Neural cell (in vitro differentiated cells): ENCODE measurements at regions not wholly inside any gene's neighbourhood (a gene's known extent, or its start where the extent isn't known, plus 50 kb on each side); places are given as distances from the start of the nearest gene placed in this dataset.

Experiments
- H2AFZ ChIP-seq: fragments of 200-600, 300-800 bp; sonication (generic), shearing (Covaris generic); 2 replicates; pipeline ENCODE4 v1.6.0; 2014; ENCODE audit warnings: low read depth, mild to moderate bottlenecking, antibody characterized with exemption, low read length, moderate library complexity
- H3F3A ChIP-seq: fragments of 200-600 bp; shearing (Covaris generic); 2 replicates; pipeline ENCODE4 v1.6.1; 2016; ENCODE audit warnings: mild to moderate bottlenecking, moderate library complexity, mixed read lengths, antibody characterized with exemption, low read length; ENCODE audit not compliant: insufficient read depth, poor library complexity, severe bottlenecking
- H3K27ac ChIP-seq: fragments of 200-600, 300-800 bp; sonication (generic), shearing (Covaris generic); 2 replicates; pipeline ENCODE4 v1.5.1; 2014; ENCODE audit warnings: mild to moderate bottlenecking, low read length, moderate library complexity
- H3K27me3 ChIP-seq: fragments of 300-800, 200-600 bp; sonication (generic), shearing (Covaris generic); 2 replicates; pipeline ENCODE4 v1.6.0; 2014; ENCODE audit warnings: mild to moderate bottlenecking, low read depth, low read length, moderate library complexity; ENCODE audit not compliant: insufficient read depth
- H3K36me3 ChIP-seq: fragments of 300-800, 200-600 bp; sonication (generic), shearing (Covaris generic); 2 replicates; pipeline ENCODE4 v1.5.1; 2014; ENCODE audit warnings: mild to moderate bottlenecking, antibody characterized with exemption, low read length, moderate library complexity; ENCODE audit not compliant: insufficient read depth
- H3K4me2 ChIP-seq: fragments of 300-800, 200-600 bp; sonication (generic), shearing (Covaris generic); 2 replicates; pipeline ENCODE4 v1.6.0; 2014; ENCODE audit warnings: mild to moderate bottlenecking, low read length
- H3K4me3 ChIP-seq: fragments of 300-800, 200-600 bp; sonication (generic), shearing (Covaris generic); 2 replicates; pipeline ENCODE4 v1.5.1; 2014; ENCODE audit warnings: mild to moderate bottlenecking, low read length, moderate library complexity
- H3K79me2 ChIP-seq: fragments of 200-600 bp; shearing (Covaris generic); replicated peaks from 2 replicates; pipeline ENCODE4 v1.6.0; 2014; ENCODE audit warnings: mild to moderate bottlenecking, low read length, moderate library complexity; ENCODE audit not compliant: insufficient read depth
- H3K9ac ChIP-seq: fragments of 300-800, 200-600 bp; sonication (generic), shearing (Covaris generic); 2 replicates; pipeline ENCODE4 v1.6.1; 2016; ENCODE audit warnings: mild to moderate bottlenecking, low read length, mixed read lengths
- H3K9me2 ChIP-seq: fragments of 200-600 bp; shearing (Covaris generic); 2 replicates; pipeline ENCODE4 v1.6.1; 2016; ENCODE audit warnings: mild to moderate bottlenecking, low read length, mixed read lengths; ENCODE audit not compliant: insufficient read depth
- H3K9me3 ChIP-seq: fragments of 200-600, 300-800 bp; sonication (generic), shearing (Covaris generic); 2 replicates; pipeline ENCODE4 v1.6.1; 2016; ENCODE audit warnings: mild to moderate bottlenecking, mixed run types, low read length, moderate library complexity, mixed read lengths
- H4K20me1 ChIP-seq: fragments of 200-600 bp; shearing (Covaris generic); 2 replicates; pipeline ENCODE4 v1.6.1; 2016; ENCODE audit warnings: mild to moderate bottlenecking, mixed run types; ENCODE audit not compliant: insufficient read depth
- EP300 ChIP-seq: fragments of 450-650 bp; conservative IDR thresholded peaks from 2 replicates; pipeline ENCODE4 v1.6.1; 2014; ENCODE audit warnings: antibody characterized with exemption, mild to moderate bottlenecking, moderate library complexity; ENCODE audit not compliant: poor library complexity, severe bottlenecking
- EZH2 ChIP-seq: fragments of 200-600, 300-800 bp; shearing (Covaris generic), sonication (generic); IDR thresholded peaks from 2 replicates; pipeline ENCODE4 v1.6.1; 2014; ENCODE audit warnings: antibody characterized with exemption, low read length, borderline replicate concordance, mild to moderate bottlenecking; ENCODE audit not compliant: insufficient read depth, poor library complexity, severe bottlenecking
- MXI1 ChIP-seq: fragments of 450-650 bp; conservative IDR thresholded peaks from 2 replicates; pipeline ENCODE4 v1.6.1; 2014; ENCODE audit warnings: antibody characterized with exemption, mild to moderate bottlenecking; ENCODE audit not compliant: poor library complexity, severe bottlenecking
- POLR2AphosphoS5 ChIP-seq: IDR thresholded peaks from 2 replicates; pipeline ENCODE4 v1.6.1; 2012
- RAD21 ChIP-seq: fragments of 450-650 bp; conservative IDR thresholded peaks from 2 replicates; pipeline ENCODE4 v1.6.1; 2014; ENCODE audit warnings: antibody characterized with exemption, mild to moderate bottlenecking, moderate library complexity
- REST ChIP-seq: IDR thresholded peaks from 2 replicates; pipeline ENCODE4 v1.6.1; 2012; ENCODE audit warnings: borderline replicate concordance
- SMC3 ChIP-seq: fragments of 450-650 bp; conservative IDR thresholded peaks from 2 replicates; pipeline ENCODE4 v1.6.1; 2014; ENCODE audit warnings: antibody characterized with exemption, mild to moderate bottlenecking, moderate library complexity; ENCODE audit not compliant: poor library complexity
- TAF1 ChIP-seq: IDR thresholded peaks from 2 replicates; pipeline ENCODE4 v1.6.1; 2012; ENCODE audit warnings: low read depth
- TF ChIP-seq, protein P1 (sequence below): fragments of 450-650 bp; IDR thresholded peaks from 2 replicates; pipeline ENCODE4 v1.5.1; 2014; ENCODE audit warnings: antibody characterized with exemption, mild to moderate bottlenecking, moderate library complexity; ENCODE audit not compliant: poor library complexity, severe bottlenecking

GRCh38 chrX:98141466-98141865 lies 1257.8 kb downstream of the RPA4 start:
- Histone ChIP-seq H2AFZ (no peak overlapping the region), H3K4me3 (no peak overlapping the region), H3F3A (no peaks in the 10 kb centered on the region), H3K36me3 (no peaks in the 10 kb centered on the region), H4K20me1 (no peaks in the 10 kb centered on the region), H3K4me2 (no peak overlapping the region), H3K9ac (no peak overlapping the region), H3K79me2 (no peaks in the 10 kb centered on the region), H3K9me2 (no peaks in the 10 kb centered on the region), H3K27ac (no peak overlapping the region), H3K9me3 (no peaks in the 10 kb centered on the region), H3K27me3 (no peaks in the 10 kb centered on the region)
- TF ChIP-seq EZH2, result no peak
- TF ChIP-seq MXI1, result no peak
- no peak for TF ChIP-seq POLR2AphosphoS5

GRCh38 chrX:98191003-98191402 lies 1307.3 kb downstream of the RPA4 start:
- Histone ChIP-seq H3K9me2 (no peaks in the 10 kb centered on the region), H3K27ac (no peak overlapping the region), H3K36me3 (no peaks in the 10 kb centered on the region), H3K79me2 (no peaks in the 10 kb centered on the region), H3K9me3 (no peaks in the 10 kb centered on the region), H4K20me1 (no peaks in the 10 kb centered on the region), H2AFZ (no peak overlapping the region), H3K9ac (no peak overlapping the region), H3K4me3 (no peak overlapping the region), H3F3A (no peaks in the 10 kb centered on the region), H3K4me2 (no peak overlapping the region), H3K27me3 (no peaks in the 10 kb centered on the region)
- TF ChIP-seq, protein P1, sequence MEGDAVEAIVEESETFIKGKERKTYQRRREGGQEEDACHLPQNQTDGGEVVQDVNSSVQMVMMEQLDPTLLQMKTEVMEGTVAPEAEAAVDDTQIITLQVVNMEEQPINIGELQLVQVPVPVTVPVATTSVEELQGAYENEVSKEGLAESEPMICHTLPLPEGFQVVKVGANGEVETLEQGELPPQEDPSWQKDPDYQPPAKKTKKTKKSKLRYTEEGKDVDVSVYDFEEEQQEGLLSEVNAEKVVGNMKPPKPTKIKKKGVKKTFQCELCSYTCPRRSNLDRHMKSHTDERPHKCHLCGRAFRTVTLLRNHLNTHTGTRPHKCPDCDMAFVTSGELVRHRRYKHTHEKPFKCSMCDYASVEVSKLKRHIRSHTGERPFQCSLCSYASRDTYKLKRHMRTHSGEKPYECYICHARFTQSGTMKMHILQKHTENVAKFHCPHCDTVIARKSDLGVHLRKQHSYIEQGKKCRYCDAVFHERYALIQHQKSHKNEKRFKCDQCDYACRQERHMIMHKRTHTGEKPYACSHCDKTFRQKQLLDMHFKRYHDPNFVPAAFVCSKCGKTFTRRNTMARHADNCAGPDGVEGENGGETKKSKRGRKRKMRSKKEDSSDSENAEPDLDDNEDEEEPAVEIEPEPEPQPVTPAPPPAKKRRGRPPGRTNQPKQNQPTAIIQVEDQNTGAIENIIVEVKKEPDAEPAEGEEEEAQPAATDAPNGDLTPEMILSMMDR, result no peak
- TF ChIP-seq TAF1 (no peak), EZH2 (no peak), RAD21 (no peak)

DNA sequence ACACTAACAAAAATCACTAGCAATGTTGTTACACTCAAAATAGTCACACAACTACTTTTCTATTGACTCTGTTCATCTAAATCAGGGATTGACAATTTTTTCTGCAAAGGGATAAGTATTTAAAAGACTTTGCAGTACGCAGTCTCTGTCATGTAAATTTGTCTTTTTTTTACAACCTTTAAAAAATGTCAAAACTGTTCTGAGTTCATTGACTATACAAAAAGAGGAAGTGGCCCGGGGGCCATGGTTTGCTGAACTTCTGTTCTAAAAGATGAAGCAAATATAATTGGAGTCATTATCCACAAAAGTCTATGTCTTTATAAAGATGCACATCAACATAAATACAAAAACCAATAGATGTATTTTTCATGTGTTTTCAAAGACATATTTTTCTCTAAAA lies 1310.3 kb downstream of the RPA4 start:
- no peaks in the 10 kb centered on the region for H3K27me3 ChIP-seq
- no peak overlapping the region for H3K27ac ChIP-seq
- no peak overlapping the region for H3K4me3 ChIP-seq
- H4K20me1 ChIP-seq, result no peaks in the 10 kb centered on the region
- no peak overlapping the region for H2AFZ ChIP-seq
- TF ChIP-seq EP300, result no peak
- no peak for TF ChIP-seq REST
- no peak for TF ChIP-seq POLR2AphosphoS5
- no peak for TF ChIP-seq MXI1
- TF ChIP-seq SMC3, result no peak
- TF ChIP-seq EZH2, result no peak
- TF ChIP-seq TAF1, result no peak
- TF ChIP-seq RAD21, result no peak
- TF ChIP-seq, protein P1, result no peak
- no peaks in the 10 kb centered on the region for H3K36me3 ChIP-seq
- H3K9me3 ChIP-seq, result no peaks in the 10 kb centered on the region
- no peak overlapping the region for H3K4me2 ChIP-seq
- no peaks in the 10 kb centered on the region for H3K79me2 ChIP-seq
- H3K9ac ChIP-seq, result no peak overlapping the region
- no peaks in the 10 kb centered on the region for H3K9me2 ChIP-seq
- no peaks in the 10 kb centered on the region for H3F3A ChIP-seq
